HepG2 (cell line): ENCODE measurements at regions not wholly inside any gene's neighbourhood (a gene's known extent, or its start where the extent isn't known, plus 50 kb on each side); places are given as distances from the start of the nearest gene placed in this dataset.

Source experiments
- FOXP1 ChIP-seq, 2 experiments: fragments of 450-650 bp in 1 of 2; IDR thresholded peaks; 2 replicates each; pipeline ENCODE4 v1.6.1; 2017 to 2018; ENCODE audit warnings: antibody characterized with exemption in 1 of 2
- GATA4 ChIP-seq: sonication (generic); IDR thresholded peaks from 2 replicates; pipeline ENCODE4 v1.6.1; 2016; ENCODE audit warnings: antibody characterized with exemption, low read depth, borderline replicate concordance
- HNF4G ChIP-seq, 2 experiments: sonication (generic) in 1 of 2; formaldehyde crosslinking in 1 of 2; IDR thresholded peaks; 2 replicates each; pipeline versions ENCODE4 v1.4.0 to v1.6.1; 2011 to 2020; ENCODE audit warnings: borderline replicate concordance in 2 of 2, low read depth in 2 of 2, mild to moderate bottlenecking in 2 of 2, low read length in 1 of 2, missing genetic modification reagents in 1 of 2, moderate library complexity in 1 of 2
- POGK ChIP-seq: sonication (generic); formaldehyde crosslinking; conservative IDR thresholded peaks from 2 replicates; pipeline ENCODE4 v1.8.0; 2022; ENCODE audit warnings: mild to moderate bottlenecking, moderate library complexity, missing genetic modification reagents
- PPARG ChIP-seq: conservative IDR thresholded peaks from 2 replicates; pipeline ENCODE4 v1.6.1; 2016; ENCODE audit warnings: missing biosample characterization, missing genetic modification reagents
- THAP8 ChIP-seq: sonication (generic); formaldehyde crosslinking; IDR thresholded peaks from 2 replicates; pipeline ENCODE4 v1.5.1; 2020; ENCODE audit warnings: missing genetic modification reagents, mild to moderate bottlenecking, borderline replicate concordance
- ZBTB43 ChIP-seq: sonication (generic); formaldehyde crosslinking; conservative IDR thresholded peaks from 2 replicates; pipeline ENCODE4 v1.4.0; 2020; ENCODE audit warnings: missing genetic modification reagents
- ZGPAT ChIP-seq: IDR thresholded peaks from 2 replicates; pipeline ENCODE4 v1.6.1; 2016; ENCODE audit warnings: mild to moderate bottlenecking
- ZNF280B ChIP-seq: sonication (generic); formaldehyde crosslinking; IDR thresholded peaks from 2 replicates; pipeline ENCODE4 v1.5.0; 2020; ENCODE audit warnings: missing genetic modification reagents, mild to moderate bottlenecking, borderline replicate concordance
- ZNF597 ChIP-seq: sonication (generic); formaldehyde crosslinking; IDR thresholded peaks from 2 replicates; pipeline ENCODE4 v1.5.0; 2020; ENCODE audit warnings: missing genetic modification reagents

GRCh38 chr16:54430491-54431030 lies 144.0 kb upstream of the IRX3 start (continued):
- TF ChIP-seq ZNF597 (CRISPR knock-in tag), result no peak
- TF ChIP-seq FOXP1 (IDR thresholded peaks at IDR 0.05), result no peak
- peak; percentile 94 for TF ChIP-seq FOXP1 (CRISPR knock-in tag; IDR thresholded peaks at IDR 0.05)
- no peak for TF ChIP-seq THAP8
- peak; percentile 53; the same call in 1 of the 2 replicates for TF ChIP-seq HNF4G (IDR thresholded peaks at IDR 0.05; ENCODE audit: borderline replicate concordance, low read depth, low read length)
- TF ChIP-seq HNF4G (CRISPR knock-in tag; IDR thresholded peaks at IDR 0.05; ENCODE audit: borderline replicate concordance, low read depth), result no peak
- TF ChIP-seq ZBTB43 (CRISPR knock-in tag), result no peak
- no peak for TF ChIP-seq GATA4
- no peak for TF ChIP-seq PPARG
- peak; percentile 57; the same call in 1 of the 2 replicates for TF ChIP-seq ZGPAT
- TF ChIP-seq POGK (CRISPR knock-in tag), result 0 out of 2 replicates have a peak, but pooled peaks have one; percentile 19
- TF ChIP-seq ZNF280B (CRISPR knock-in tag), result no peak
